ENCODE measurements at regions not wholly inside any gene's neighbourhood (a gene's known extent, or its start where the extent isn't known, plus 50 kb on each side); places are given as distances from the start of the nearest gene placed in this dataset.

DNA sequence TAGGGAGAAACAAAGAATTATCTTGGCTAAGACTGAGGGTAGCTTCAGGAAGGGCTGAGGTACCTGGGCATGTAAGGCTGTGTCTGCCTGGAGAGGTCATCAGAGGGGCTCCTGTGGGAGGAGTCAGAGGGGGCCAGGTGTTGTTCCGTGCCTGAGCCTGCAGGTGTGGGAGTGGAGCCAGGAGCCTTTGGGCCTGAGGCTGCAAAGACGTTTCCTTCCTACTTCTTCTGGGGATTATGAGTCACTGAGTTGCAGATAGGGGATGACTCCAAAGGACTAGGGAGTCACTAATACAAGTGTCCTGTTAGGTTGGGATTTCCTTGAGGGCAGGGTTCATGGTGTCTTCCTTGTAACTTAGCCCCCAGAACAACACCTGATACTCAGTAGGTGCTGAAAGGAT is 391.1 kb downstream of the ARHGEF28 start:
- TF ChIP-seq TBL1XR1 (IDR thresholded peaks at IDR 0.05; ENCODE audit: low read depth, low read length): no peak
- TF ChIP-seq SIN3A (IDR thresholded peaks at IDR 0.05; ENCODE audit: low read depth, low read length): no peak
- TF ChIP-seq CTCF (IDR thresholded peaks at IDR 0.05 in 2 of 3, conservative IDR thresholded peaks at IDR 0.05 in 1 of 3; ENCODE audit: control insufficient read depth in 2 of 3, extremely low read depth in 1 of 3, insufficient read depth in 1 of 3, low read depth in 3 of 3, low read length in 3 of 3): no peak
- TF ChIP-seq SPI1 (IDR thresholded peaks at IDR 0.05; ENCODE audit: borderline replicate concordance, insufficient read depth, low read depth, low read length): no peak
- TF ChIP-seq MTA2 (IDR thresholded peaks at IDR 0.05; ENCODE audit: low read depth): no peak
